HS-27A (cell line): ENCODE measurements at regions not wholly inside any gene's neighbourhood (a gene's known extent, or its start where the extent isn't known, plus 50 kb on each side); places are given as distances from the start of the nearest gene placed in this dataset.

Experiments used
- DNase-seq: peaks from one replicate; pipeline ENCODE4 v3.0.0-alpha.2; 2012; ENCODE audit warnings: low read depth, missing footprints

- DNase-seq, result no peak
Observed at GRCh38 chr2:239626961-239627592, 226.3 kb upstream of the HDAC4 start.

GRCh38 chr2:239625971-239626734, 225.3 kb upstream of the HDAC4 start:
- DNase-seq, result no peak

GRCh38 chr2:239625156-239625845, 224.5 kb upstream of the HDAC4 start:
- no peak for DNase-seq

DNA sequence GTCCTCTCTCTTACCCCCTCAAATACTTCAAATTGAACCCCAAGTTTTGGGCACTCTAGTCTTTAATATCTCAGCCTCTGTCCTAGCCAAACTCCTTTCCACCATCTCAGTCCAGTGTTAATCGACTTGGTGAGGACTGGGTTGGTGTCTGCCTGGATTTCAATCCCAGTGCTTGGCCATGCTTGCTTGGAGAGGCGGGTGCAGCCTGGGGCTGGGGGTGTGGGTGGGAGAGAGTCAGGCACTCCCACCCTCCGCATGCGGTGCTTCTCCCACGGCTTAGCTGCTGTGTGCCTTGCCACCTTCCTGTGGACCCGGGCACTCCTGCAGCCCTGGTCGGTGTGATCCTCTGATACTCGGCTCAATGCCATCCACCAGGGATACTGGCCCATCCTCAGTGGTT, 220.8 kb upstream of the HDAC4 start:
- DNase-seq, result no peak

DNA sequence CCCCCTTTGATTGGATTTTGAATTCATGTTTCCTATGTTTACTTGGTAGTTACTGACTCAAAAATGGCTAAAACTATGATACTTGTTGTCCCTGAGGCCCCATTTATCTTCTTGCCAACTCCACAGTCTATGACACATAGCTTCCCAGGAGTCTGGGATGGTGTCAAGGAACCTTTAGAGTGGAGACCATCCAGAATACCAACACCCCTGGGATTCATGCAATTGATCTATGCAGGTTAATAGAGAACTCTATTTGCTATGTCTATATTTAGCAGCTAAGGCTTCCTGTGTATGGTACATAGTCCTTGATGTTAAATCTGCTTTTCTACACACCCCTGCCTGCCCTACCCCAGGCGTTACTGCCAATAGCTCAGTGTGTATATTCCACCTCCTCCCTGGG, 218.5 kb upstream of the HDAC4 start:
- DNase-seq, result no peak

GRCh38 chr2:239616729-239617128, 215.9 kb upstream of the HDAC4 start:
- DNase-seq, result no peak

- no peak for DNase-seq
Observed at GRCh38 chr2:239612133-239612532, 211.3 kb upstream of the HDAC4 start.

GRCh38 chr2:239611222-239611795, 210.5 kb upstream of the HDAC4 start:
- DNase-seq, result no peak

DNA sequence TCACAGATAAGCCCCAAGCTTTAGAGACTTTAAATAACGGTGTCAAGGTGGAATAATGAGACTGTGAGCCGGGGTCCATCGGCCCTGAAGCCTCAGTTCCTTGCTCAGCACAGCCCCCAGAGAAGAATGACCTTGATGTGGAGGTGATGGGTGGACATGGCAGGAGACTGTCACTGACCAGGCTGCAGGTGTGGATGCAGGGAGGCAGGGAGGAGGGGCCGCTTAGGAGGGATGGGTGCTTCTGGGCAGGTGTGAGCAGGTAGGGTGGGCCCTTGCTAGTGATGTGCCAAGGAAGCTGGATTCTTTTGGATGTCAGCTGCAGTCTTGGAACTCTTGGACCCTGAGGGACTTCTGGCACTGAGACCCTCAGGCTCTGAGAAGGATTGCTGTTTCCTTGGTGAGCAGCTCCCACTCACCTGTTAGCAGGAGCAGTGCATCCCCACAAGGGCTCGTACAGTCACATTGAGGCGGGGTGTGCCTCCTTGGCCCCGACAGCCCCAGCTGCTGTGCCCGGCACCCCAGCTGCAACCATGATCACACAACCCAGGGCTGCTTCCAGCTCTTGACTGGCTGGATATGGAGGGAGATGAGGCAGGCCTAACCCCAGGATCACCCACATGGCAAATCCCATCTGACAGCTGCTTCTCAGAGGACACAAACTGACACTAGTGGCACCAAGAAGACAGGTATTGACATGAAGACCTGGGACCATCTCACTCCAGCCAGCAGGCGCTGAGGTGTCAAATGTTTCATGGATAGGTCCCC, 209.8 kb upstream of the HDAC4 start:
- no peak for DNase-seq

GRCh38 chr2:239609607-239610310, 208.9 kb upstream of the HDAC4 start:
- DNase-seq, result no peak

GRCh38 chr2:239609162-239609561, 208.3 kb upstream of the HDAC4 start:
- no peak for DNase-seq

- no peak for DNase-seq
Observed at GRCh38 chr2:239608723-239609122, 207.9 kb upstream of the HDAC4 start.

DNA sequence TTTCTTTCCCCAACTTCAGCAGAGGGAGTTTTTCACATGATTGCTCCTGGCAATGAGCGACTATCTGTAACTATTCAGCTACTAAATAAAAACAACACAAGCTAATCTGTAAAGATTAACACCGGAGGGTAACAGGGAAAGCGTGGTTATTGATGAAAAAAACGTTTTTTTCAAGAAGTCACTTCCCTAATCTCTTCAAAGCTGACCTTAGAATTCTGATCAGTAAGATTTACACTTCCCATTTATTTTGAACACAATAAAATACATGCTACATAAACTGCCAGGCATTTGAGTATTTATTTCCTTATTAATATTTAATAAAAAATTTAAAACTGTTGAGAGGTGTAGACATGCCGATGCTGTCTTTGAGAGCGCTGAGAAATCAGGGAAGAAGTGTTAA, 207.4 kb upstream of the HDAC4 start:
- DNase-seq, result no peak

DNA sequence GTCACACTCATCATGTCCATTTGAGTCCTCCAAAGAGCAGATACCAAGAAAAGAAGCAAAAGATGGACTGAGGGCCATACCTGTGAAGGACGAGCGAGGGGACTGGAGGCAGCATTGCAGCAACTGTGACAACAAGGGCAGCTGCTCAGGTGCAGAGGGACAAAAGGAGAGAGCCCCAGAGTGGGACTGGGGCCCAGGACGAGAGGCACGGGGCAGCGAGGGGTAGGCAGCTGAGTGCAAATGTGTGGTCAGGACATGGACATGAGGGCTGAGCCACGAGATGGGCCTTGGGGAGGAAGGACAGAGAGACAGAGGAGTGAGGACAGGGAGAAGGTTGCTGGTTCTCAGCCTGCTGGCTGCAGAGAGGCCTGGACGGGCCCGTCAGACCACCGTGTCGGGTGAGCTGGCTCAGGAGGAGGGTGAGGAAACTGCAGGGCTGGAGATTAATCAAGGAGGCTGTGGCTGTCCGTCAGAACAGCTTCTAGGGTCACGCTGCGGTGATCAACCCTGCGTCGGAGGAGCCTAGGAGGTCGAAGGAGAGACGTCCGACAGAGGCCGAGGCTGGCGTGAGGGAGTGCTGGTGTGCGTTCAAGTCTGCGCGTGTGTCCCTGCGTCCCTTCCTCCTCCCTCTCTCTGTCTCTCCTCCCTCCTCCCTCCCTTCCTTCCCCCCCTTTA, 206.8 kb upstream of the HDAC4 start:
- no peak for DNase-seq

- no peak for DNase-seq
Observed at GRCh38 chr2:239606741-239607516, 206.1 kb upstream of the HDAC4 start.

GRCh38 chr2:239605976-239606375, 205.2 kb upstream of the HDAC4 start:
- no peak for DNase-seq

GRCh38 chr2:239605409-239605808, 204.6 kb upstream of the HDAC4 start:
- no peak for DNase-seq

- DNase-seq, result no peak
Observed at GRCh38 chr2:239604861-239605260, 204.0 kb upstream of the HDAC4 start.

DNA sequence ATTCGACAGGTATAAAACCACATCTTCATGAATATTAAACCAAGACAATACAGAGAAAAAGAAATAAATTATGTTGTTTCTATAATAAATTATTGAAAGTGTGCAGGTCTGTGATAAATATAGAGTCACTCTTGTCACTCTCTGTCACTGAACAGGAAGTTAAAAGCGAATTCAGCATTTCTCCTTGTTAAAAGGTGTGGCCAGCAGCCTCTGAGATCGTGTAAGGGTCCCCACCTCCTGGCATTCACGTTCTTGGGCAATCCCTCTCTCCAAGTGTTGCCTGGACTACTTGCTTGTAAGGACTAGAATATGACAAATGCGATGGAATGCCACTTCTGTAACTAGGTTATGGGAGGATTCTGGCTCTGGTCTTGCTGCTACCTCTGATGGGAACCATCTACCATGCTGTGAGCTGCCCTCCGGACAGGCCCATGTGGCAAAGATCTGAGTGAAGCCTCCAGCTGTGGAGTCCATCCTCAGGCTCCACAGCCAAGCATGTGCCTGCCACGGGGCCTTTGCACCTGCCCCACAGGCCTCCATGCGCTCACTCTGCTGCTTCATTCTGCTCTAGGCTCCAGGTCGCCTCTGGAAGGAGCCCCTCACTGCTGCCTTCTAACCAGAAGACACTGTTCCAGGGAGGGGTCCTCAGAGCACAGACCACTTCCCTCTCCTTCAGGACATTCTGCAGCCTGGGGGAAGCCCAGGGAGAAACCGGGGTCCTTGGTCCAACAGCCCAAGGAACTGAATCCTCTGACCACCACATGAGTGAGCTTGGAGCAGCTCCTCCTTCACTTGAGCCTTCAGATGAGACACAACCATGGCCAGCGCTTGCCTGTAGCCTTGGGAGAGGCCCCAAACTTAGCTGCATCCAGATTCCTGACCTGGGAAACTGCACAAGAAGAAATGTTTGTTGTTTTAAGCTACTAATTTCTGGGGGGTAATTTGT, 202.9 kb upstream of the HDAC4 start:
- no peak for DNase-seq
